ENCODE measurements at regions not wholly inside any gene's neighbourhood (a gene's known extent, or its start where the extent isn't known, plus 50 kb on each side); places are given as distances from the start of the nearest gene placed in this dataset.

DNA sequence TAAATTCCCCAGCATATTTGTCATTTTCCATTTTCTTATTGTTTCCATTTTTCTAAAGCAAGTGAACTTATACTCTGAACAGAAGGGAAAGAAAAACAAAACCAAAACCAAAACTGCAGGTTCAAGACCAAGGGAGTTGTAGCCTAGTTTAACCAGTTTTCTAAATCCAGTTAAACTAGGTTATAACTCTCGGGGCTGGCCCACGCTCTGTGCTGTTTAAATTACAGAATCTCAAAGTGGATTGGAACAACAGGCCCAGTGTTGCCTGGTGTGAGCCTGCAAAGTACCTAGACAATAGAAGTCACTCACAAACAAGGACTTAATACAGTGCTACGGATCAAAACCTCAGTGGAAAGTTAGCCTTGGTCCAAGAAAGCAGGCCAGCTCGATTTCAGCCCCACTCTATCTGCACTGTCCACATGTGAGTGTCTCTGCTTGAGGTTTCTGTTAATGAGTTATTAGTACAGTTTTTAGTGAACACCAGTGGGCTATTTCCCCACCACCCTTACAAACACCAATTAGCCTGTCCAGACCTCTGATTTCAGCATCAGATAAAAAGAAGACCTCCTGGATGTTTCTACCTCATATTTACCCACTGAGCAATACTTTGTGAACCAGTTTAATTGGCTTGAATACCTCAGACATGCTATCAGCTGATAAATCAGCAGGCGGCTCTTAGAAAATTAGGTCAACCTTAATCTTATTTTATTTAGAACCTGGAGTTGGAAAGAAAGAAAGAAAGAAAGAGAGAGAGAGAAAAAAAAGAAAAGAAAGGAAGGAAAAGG lies 93.8 kb upstream of the PDZRN3 start:
- Mint-ChIP-seq H3K27me3 (no peaks in the 10 kb centered on the region), H3K27ac (no peak overlapping the region), H3K9me3 (peaks cover 3% of the 10 kb centered on the region), H3K4me1 (no peaks in the 10 kb centered on the region), H3K4me3 (no peak overlapping the region), H3K36me3 (ENCODE audit: low read depth) (no peaks in the 10 kb centered on the region)
- no peak for ATAC-seq (ENCODE audit: low read depth)
- CTCF ChIA-PET = no interaction called here
- no peak for TF ChIP-seq CTCF (IDR thresholded peaks at IDR 0.05)
- intact Hi-C loops (cut with micrococcal nuclease) = no loop called here
- no peak for DNase-seq
- POLR2A ChIA-PET = no interaction called here

DNA sequence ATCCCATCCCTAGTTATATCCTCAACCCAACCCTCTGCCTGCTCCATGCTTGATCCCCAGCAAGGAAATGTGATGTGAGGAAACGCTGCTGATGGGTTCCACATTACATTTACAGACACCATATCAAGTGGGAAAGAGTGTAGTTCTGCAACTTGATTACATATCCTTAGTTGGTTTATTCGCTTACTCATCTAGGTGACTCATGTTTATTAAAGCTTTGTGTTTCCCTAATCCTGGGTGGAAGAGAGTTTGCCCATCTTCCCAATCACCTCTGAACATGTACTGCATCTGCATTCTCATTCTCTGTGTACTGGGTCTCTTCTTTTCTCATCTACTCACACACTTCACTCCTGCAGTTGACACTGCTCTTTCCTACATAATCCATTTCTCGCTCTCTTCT lies 91.7 kb upstream of the PDZRN3 start:
- H3K4me3 Mint-ChIP-seq = no peak overlapping the region
- ATAC-seq (ENCODE audit: low read depth) = no peak
- intact Hi-C loops (cut with micrococcal nuclease) = no loop called here
- H3K4me1 Mint-ChIP-seq = no peaks in the 10 kb centered on the region
- DNase-seq = no peak
- ChIA-PET CTCF (no interaction called here), POLR2A (no interaction called here)
- no peak for TF ChIP-seq CTCF (IDR thresholded peaks at IDR 0.05)
- no peak overlapping the region for H3K27ac Mint-ChIP-seq
- no peaks in the 10 kb centered on the region for H3K36me3 Mint-ChIP-seq (ENCODE audit: low read depth)
- H3K27me3 Mint-ChIP-seq = no peaks in the 10 kb centered on the region
- H3K9me3 Mint-ChIP-seq = peaks cover 3% of the 10 kb centered on the region

DNA sequence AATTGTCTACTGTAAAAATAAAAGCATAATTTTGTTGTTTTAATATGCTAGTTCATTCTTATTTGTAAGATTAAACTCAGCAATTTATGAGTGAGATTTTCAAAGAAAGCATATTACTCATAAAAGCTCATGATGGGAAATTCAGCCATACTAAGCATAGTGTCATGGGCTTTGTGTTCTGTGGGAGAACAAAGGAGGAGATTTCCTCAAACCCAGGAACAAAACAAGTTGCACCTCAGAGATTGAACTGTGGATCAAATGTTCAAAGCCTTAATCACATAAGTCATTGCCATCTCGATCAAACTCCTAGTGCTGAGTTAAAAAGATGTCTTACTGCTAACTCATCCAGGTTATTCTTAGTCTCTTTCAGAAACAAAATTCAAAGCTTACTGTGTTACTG lies 85.6 kb upstream of the PDZRN3 start:
- no peaks in the 10 kb centered on the region for H3K9me3 Mint-ChIP-seq
- H3K4me1 Mint-ChIP-seq = no peaks in the 10 kb centered on the region
- no peak overlapping the region for H3K27ac Mint-ChIP-seq
- H3K36me3 Mint-ChIP-seq (ENCODE audit: low read depth) = no peaks in the 10 kb centered on the region
- ChIA-PET CTCF (no interaction called here), POLR2A (no interaction called here)
- no peaks in the 10 kb centered on the region for H3K27me3 Mint-ChIP-seq
- DNase-seq (no peak), ATAC-seq (ENCODE audit: low read depth) (no peak)
- TF ChIP-seq CTCF (IDR thresholded peaks at IDR 0.05) = no peak
- no peak overlapping the region for H3K4me3 Mint-ChIP-seq
- intact Hi-C loops (cut with micrococcal nuclease) = no loop called here

DNA sequence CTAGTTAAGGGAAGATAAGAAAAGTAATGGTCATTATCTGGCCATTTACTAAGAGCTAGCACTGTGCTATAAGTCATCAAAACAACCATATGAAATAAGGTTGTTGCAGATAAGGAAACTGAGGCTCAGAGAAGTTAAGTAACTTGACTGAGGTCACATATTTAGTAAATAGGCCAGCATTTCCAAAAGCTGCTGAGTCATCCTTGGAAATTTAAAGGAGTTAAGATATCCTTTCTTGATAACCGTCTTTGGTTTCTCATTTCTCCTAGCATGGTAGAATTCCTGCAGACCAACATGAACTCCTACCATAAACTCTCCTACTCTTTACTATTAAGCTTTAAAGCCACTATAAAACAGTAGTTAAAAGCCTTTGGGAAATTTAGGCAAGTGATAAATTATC lies 85.0 kb upstream of the PDZRN3 start:
- DNase-seq (no peak), ATAC-seq (ENCODE audit: low read depth) (no peak)
- no peaks in the 10 kb centered on the region for H3K36me3 Mint-ChIP-seq (ENCODE audit: low read depth)
- H3K27ac Mint-ChIP-seq = no peak overlapping the region
- CTCF ChIA-PET = no interaction called here
- intact Hi-C loops (cut with micrococcal nuclease) = no loop called here
- H3K4me3 Mint-ChIP-seq = no peak overlapping the region
- no peaks in the 10 kb centered on the region for H3K27me3 Mint-ChIP-seq
- no peaks in the 10 kb centered on the region for H3K4me1 Mint-ChIP-seq
- POLR2A ChIA-PET = no interaction called here
- H3K9me3 Mint-ChIP-seq = no peaks in the 10 kb centered on the region
- TF ChIP-seq CTCF (IDR thresholded peaks at IDR 0.05) = no peak

DNA sequence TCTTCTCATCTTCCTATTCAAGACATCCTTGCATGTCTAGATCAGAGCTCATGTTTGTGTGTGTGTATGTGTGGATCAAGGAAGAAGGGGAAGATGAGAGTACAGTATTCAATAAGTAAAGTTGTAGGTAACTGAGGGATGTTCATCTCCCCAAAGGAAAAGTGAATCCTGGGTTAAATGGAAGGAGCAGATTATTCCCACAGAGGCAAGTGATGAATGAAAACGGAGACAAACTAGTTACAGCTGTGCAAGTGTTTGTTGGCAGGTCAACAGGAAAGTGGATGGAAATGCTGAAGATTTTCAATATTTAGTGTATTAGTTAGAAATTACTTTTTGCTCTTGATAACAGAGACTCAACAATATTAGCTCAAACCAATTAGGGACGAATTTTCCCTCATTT lies 84.2 kb upstream of the PDZRN3 start:
- ATAC-seq (ENCODE audit: low read depth) (no peak), DNase-seq (no peak)
- ChIA-PET POLR2A (no interaction called here), CTCF (no interaction called here)
- H3K27ac Mint-ChIP-seq = no peak overlapping the region
- no peak for TF ChIP-seq CTCF (IDR thresholded peaks at IDR 0.05)
- intact Hi-C loops (cut with micrococcal nuclease) = no loop called here
- no peaks in the 10 kb centered on the region for H3K27me3 Mint-ChIP-seq
- no peaks in the 10 kb centered on the region for H3K36me3 Mint-ChIP-seq (ENCODE audit: low read depth)
- no peaks in the 10 kb centered on the region for H3K9me3 Mint-ChIP-seq
- H3K4me1 Mint-ChIP-seq = no peaks in the 10 kb centered on the region
- no peak overlapping the region for H3K4me3 Mint-ChIP-seq

All from activated B cell treated with CpG ODN at 0.5 μM for 24 hours (primary cell).